NT2/D1 (cell line): ENCODE measurements at regions not wholly inside any gene's neighbourhood (a gene's known extent, or its start where the extent isn't known, plus 50 kb on each side); places are given as distances from the start of the nearest gene placed in this dataset.
"Not testable (repeated sequence)": the region's sequence is repeated elsewhere in the genome, so short reads cannot be mapped to it uniquely, and the experiment has no call there.

Experiments
- DNase-seq: peaks from one replicate; pipeline ENCODE4 v3.0.0-alpha.2; 2011; ENCODE audit warnings: low read depth, low spot score
- H3K27me3 ChIP-seq: 2 replicates; pipeline ENCODE4 v1.6.0; 2011; ENCODE audit warnings: mild to moderate bottlenecking; ENCODE audit not compliant: insufficient read length, insufficient read depth
- H3K36me3 ChIP-seq: 2 replicates; pipeline ENCODE4 v1.6.1; 2011; ENCODE audit warnings: mild to moderate bottlenecking, low read length, mixed read lengths; ENCODE audit not compliant: insufficient read depth, insufficient read length
- H3K4me1 ChIP-seq: 2 replicates; pipeline ENCODE4 v1.5.1; 2011; ENCODE audit not compliant: insufficient read depth, insufficient read length
- H3K4me3 ChIP-seq: 2 replicates; pipeline ENCODE4 v1.5.1; 2011; ENCODE audit warnings: low read depth; ENCODE audit not compliant: insufficient read length
- H3K9ac ChIP-seq: 2 replicates; pipeline ENCODE4 v1.6.0; 2011; ENCODE audit warnings: low read depth; ENCODE audit not compliant: insufficient read length
- H3K9me3 ChIP-seq: 2 replicates; pipeline ENCODE4 v1.5.1; 2011; ENCODE audit warnings: mild to moderate bottlenecking, low read length; ENCODE audit not compliant: insufficient read depth
- SUZ12 ChIP-seq: IDR thresholded peaks from 2 replicates; pipeline ENCODE4 v1.6.1; 2011; ENCODE audit not compliant: insufficient read length, insufficient read depth; ENCODE audit errors: extremely low read depth
- YY1 ChIP-seq: IDR thresholded peaks from 2 replicates; pipeline ENCODE4 v1.6.1; 2011; ENCODE audit not compliant: insufficient read length, insufficient read depth
- ZNF274 ChIP-seq: IDR thresholded peaks from 2 replicates; pipeline ENCODE4 v1.6.1; 2011; ENCODE audit warnings: mild to moderate bottlenecking, low read depth, low read length

- Histone ChIP-seq H3K27me3 (no peaks in the 10 kb centered on the region), H3K4me3 (no peak overlapping the region), H3K9ac (no peak overlapping the region), H3K9me3 (no peaks in the 10 kb centered on the region), H3K4me1 (no peaks in the 10 kb centered on the region), H3K36me3 (no peaks in the 10 kb centered on the region)
- TF ChIP-seq SUZ12, result no peak
- TF ChIP-seq YY1, result no peak
- TF ChIP-seq ZNF274, result no peak
- DNase-seq, result no peak
Measured at GRCh38 chr5:114859438-114859735, 310.3 kb downstream of the TRIM36 start.

- no peak for DNase-seq
- Histone ChIP-seq H3K36me3 (no peaks in the 10 kb centered on the region), H3K4me1 (no peaks in the 10 kb centered on the region), H3K27me3 (no peaks in the 10 kb centered on the region), H3K4me3 (no peak overlapping the region), H3K9ac (no peak overlapping the region), H3K9me3 (no peaks in the 10 kb centered on the region)
- TF ChIP-seq SUZ12 (no peak), ZNF274 (no peak), YY1 (no peak)
Measured at GRCh38 chr5:114858665-114859437, 310.9 kb downstream of the TRIM36 start.

GRCh38 chr5:114857941-114858551 is 311.7 kb downstream of the TRIM36 start:
- H3K27me3 ChIP-seq, result no peaks in the 10 kb centered on the region
- H3K4me3 ChIP-seq, result no peak overlapping the region
- TF ChIP-seq SUZ12 (no peak), YY1 (no peak), ZNF274 (no peak)
- H3K9ac ChIP-seq, result no peak overlapping the region
- H3K36me3 ChIP-seq, result no peaks in the 10 kb centered on the region
- DNase-seq, result no peak
- no peaks in the 10 kb centered on the region for H3K9me3 ChIP-seq
- H3K4me1 ChIP-seq, result no peaks in the 10 kb centered on the region

- H3K4me1 ChIP-seq, H3K27me3 ChIP-seq, H3K9ac ChIP-seq, H3K4me3 ChIP-seq, DNase-seq, H3K36me3 ChIP-seq: not testable (repeated sequence)
- H3K9me3 ChIP-seq, result peaks cover 16% of the 10 kb centered on the region; the same call in 1 of the 2 replicates
Measured at GRCh38 chr5:114844711-114845110, 325.0 kb downstream of the TRIM36 start.

GRCh38 chr5:114839360-114839759 is 330.3 kb downstream of the TRIM36 start:
- no peak for TF ChIP-seq ZNF274
- TF ChIP-seq SUZ12, result no peak
- TF ChIP-seq YY1, result no peak
- Histone ChIP-seq H3K9ac (no peak overlapping the region), H3K4me3 (no peak overlapping the region), H3K27me3 (no peaks in the 10 kb centered on the region), H3K4me1 (no peaks in the 10 kb centered on the region), H3K9me3 (peaks cover 9% of the 10 kb centered on the region; the same call in 1 of the 2 replicates), H3K36me3 (no peaks in the 10 kb centered on the region)
- no peak for DNase-seq

- no peaks in the 10 kb centered on the region for H3K27me3 ChIP-seq
- H3K4me3 ChIP-seq, result no peak overlapping the region
- H3K9ac ChIP-seq, result no peak overlapping the region
- no peaks in the 10 kb centered on the region for H3K4me1 ChIP-seq
- no peak for DNase-seq
- peaks cover 4% of the 10 kb centered on the region; the same call in 1 of the 2 replicates for H3K9me3 ChIP-seq
- no peaks in the 10 kb centered on the region for H3K36me3 ChIP-seq
- TF ChIP-seq ZNF274 (no peak), SUZ12 (no peak), YY1 (no peak)
Measured at GRCh38 chr5:114838937-114839336, 330.8 kb downstream of the TRIM36 start.

- no peak overlapping the region for H3K4me3 ChIP-seq
- H3K36me3 ChIP-seq, result no peaks in the 10 kb centered on the region
- no peak overlapping the region for H3K9ac ChIP-seq
- no peak for DNase-seq
- H3K4me1 ChIP-seq, result no peaks in the 10 kb centered on the region
- H3K9me3 ChIP-seq, result peaks cover under 1% of the 10 kb centered on the region; the same call in 1 of the 2 replicates
- H3K27me3 ChIP-seq, result no peaks in the 10 kb centered on the region
- TF ChIP-seq YY1 (no peak), SUZ12 (no peak), ZNF274 (no peak)
Measured at GRCh38 chr5:114830114-114830513, 339.6 kb downstream of the TRIM36 start.
